Gastroesophageal sphincter (tissue), 3 donors: ENCODE measurements at regions not wholly inside any gene's neighbourhood (a gene's known extent, or its start where the extent isn't known, plus 50 kb on each side); places are given as distances from the start of the nearest gene placed in this dataset.

Experiments
- EP300 ChIP-seq: sonication (generic); formaldehyde crosslinking; IDR thresholded peaks from one replicate; pipeline ENCODE4 v1.6.1; 2017; ENCODE audit warnings: antibody characterized with exemption, mild to moderate bottlenecking
- TF ChIP-seq, protein P1 (sequence below), 4 experiments: fragments of 200-600 bp in 2 of 4; fragments of 450-650 bp in 2 of 4; sonication (generic) in 1 of 4; IDR thresholded peaks; one replicate each; pipeline ENCODE4 v1.5.1; 2017 to 2019; ENCODE audit warnings: antibody characterized with exemption in 4 of 4, mild to moderate bottlenecking in 2 of 4, moderate library complexity in 2 of 4

DNA sequence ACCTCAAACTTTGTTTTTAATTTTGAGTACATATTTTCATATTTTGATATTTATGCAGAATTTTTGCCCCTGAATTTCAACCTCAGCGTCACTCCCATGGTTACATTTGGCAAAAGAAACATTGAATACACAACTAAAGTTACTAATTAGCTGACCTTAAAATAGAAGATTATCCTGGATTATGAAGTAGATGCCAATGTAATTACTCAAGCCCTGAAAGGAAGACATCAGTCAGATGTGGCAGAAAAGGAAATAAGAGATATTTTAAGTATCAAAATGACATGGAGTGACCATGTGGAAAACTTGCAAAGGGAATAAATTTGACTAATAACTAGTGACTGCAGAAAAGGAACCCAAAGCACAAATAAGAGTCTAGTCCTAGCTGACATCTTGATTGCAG is 701.3 kb upstream of the KCND2 start:
- TF ChIP-seq, protein P1, sequence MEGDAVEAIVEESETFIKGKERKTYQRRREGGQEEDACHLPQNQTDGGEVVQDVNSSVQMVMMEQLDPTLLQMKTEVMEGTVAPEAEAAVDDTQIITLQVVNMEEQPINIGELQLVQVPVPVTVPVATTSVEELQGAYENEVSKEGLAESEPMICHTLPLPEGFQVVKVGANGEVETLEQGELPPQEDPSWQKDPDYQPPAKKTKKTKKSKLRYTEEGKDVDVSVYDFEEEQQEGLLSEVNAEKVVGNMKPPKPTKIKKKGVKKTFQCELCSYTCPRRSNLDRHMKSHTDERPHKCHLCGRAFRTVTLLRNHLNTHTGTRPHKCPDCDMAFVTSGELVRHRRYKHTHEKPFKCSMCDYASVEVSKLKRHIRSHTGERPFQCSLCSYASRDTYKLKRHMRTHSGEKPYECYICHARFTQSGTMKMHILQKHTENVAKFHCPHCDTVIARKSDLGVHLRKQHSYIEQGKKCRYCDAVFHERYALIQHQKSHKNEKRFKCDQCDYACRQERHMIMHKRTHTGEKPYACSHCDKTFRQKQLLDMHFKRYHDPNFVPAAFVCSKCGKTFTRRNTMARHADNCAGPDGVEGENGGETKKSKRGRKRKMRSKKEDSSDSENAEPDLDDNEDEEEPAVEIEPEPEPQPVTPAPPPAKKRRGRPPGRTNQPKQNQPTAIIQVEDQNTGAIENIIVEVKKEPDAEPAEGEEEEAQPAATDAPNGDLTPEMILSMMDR (IDR thresholded peaks at IDR 0.05) = no peak
- TF ChIP-seq EP300 = no peak
